ENCODE measurements at regions not wholly inside any gene's neighbourhood (a gene's known extent, or its start where the extent isn't known, plus 50 kb on each side); places are given as distances from the start of the nearest gene placed in this dataset.

DNA sequence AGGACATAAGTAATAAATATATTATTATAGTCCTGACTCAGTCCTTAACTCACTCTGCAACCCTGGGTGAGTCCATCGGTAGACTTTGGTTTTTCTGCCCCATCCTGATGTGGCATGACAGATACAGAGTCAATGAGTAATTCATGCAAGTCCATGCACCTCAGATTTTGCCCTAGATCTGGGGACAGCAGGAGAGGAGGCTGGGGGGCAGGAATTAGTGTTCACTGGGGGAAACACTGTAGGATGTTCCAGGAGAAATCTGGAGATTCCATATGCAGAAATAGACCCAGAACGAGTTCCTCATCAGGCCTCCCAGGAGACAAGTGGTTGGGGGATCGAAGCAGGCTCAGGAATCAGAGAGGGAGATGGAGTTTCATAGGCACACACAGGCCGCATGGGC lies 150.8 kb downstream of the DICER1 start:
- TF ChIP-seq GLIS3 (CRISPR knock-in tag; IDR thresholded peaks at IDR 0.05) (no peak), ARNTL (CRISPR knock-in tag; IDR thresholded peaks at IDR 0.05; ENCODE audit: borderline replicate concordance, low read depth) (no peak), TCF4 (CRISPR knock-in tag; IDR thresholded peaks at IDR 0.05; ENCODE audit: borderline replicate concordance) (no peak), ZFP30 (CRISPR knock-in tag; IDR thresholded peaks at IDR 0.05) (no peak), ZNF8 (CRISPR knock-in tag; IDR thresholded peaks at IDR 0.05) (no peak), OSR1 (CRISPR knock-in tag; IDR thresholded peaks at IDR 0.05) (no peak), RARB (CRISPR knock-in tag; IDR thresholded peaks at IDR 0.05) (no peak)
- TF ChIP-seq, protein P1, sequence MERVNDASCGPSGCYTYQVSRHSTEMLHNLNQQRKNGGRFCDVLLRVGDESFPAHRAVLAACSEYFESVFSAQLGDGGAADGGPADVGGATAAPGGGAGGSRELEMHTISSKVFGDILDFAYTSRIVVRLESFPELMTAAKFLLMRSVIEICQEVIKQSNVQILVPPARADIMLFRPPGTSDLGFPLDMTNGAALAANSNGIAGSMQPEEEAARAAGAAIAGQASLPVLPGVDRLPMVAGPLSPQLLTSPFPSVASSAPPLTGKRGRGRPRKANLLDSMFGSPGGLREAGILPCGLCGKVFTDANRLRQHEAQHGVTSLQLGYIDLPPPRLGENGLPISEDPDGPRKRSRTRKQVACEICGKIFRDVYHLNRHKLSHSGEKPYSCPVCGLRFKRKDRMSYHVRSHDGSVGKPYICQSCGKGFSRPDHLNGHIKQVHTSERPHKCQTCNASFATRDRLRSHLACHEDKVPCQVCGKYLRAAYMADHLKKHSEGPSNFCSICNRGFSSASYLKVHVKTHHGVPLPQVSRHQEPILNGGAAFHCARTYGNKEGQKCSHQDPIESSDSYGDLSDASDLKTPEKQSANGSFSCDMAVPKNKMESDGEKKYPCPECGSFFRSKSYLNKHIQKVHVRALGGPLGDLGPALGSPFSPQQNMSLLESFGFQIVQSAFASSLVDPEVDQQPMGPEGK (CRISPR knock-in tag; IDR thresholded peaks at IDR 0.05; ENCODE audit: borderline replicate concordance): no peak
- TF ChIP-seq, protein P2, sequence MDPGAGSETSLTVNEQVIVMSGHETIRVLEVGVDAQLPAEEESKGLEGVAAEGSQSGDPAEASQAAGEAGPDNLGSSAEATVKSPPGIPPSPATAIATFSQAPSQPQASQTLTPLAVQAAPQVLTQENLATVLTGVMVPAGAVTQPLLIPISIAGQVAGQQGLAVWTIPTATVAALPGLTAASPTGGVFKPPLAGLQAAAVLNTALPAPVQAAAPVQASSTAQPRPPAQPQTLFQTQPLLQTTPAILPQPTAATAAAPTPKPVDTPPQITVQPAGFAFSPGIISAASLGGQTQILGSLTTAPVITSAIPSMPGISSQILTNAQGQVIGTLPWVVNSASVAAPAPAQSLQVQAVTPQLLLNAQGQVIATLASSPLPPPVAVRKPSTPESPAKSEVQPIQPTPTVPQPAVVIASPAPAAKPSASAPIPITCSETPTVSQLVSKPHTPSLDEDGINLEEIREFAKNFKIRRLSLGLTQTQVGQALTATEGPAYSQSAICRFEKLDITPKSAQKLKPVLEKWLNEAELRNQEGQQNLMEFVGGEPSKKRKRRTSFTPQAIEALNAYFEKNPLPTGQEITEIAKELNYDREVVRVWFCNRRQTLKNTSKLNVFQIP (CRISPR knock-in tag; IDR thresholded peaks at IDR 0.05; ENCODE audit: borderline replicate concordance, low read depth): no peak
